ENCODE measurements at regions not wholly inside any gene's neighbourhood (a gene's known extent, or its start where the extent isn't known, plus 50 kb on each side); places are given as distances from the start of the nearest gene placed in this dataset.

DNA sequence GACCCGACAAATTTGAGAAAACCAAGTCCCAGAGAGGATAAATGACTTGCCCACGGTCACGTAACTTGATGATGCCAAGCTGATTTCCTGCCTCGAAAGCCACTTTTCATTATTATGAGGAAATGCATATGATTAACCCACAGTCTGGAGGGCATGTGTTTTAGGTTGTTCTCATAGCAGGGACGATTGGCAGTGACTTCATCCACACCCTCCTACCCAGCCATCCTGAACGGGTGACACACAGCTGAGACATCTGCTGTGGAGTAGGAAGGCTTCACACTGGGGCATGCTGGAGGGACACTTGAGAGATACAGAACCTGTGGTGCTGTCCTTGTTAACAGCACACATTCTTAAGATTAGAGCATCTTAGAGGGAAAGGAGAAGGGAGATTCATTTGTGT is 65.4 kb upstream of the WDFY2 start:
- no peak for DNase-seq

DNA sequence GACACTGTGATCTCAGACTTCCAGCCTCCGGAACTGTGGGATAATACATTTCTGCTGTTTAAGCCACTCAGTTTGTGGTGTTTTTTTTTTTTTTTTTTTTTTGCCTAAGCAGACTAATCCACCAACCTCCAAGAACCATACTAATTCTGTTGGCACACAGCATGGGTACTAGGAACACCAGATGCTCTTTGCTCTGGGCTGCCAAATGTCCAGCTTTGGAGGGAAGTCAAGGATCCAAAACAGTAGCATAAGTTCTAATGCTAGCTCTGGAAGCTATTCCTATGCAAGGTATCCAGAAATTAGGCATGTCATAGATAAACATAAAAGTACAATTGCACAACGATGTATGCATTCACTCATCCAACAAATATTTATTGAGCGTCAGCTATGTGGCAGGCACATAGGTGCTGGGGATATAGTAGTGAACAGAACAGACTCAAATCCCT is 64.5 kb upstream of the WDFY2 start:
- DNase-seq: no peak

GRCh38 chr13:51520524-51520923 is 63.7 kb upstream of the WDFY2 start:
- no peak for DNase-seq

GRCh38 chr13:51523082-51523518 is 61.2 kb upstream of the WDFY2 start:
- no peak for DNase-seq

DNA sequence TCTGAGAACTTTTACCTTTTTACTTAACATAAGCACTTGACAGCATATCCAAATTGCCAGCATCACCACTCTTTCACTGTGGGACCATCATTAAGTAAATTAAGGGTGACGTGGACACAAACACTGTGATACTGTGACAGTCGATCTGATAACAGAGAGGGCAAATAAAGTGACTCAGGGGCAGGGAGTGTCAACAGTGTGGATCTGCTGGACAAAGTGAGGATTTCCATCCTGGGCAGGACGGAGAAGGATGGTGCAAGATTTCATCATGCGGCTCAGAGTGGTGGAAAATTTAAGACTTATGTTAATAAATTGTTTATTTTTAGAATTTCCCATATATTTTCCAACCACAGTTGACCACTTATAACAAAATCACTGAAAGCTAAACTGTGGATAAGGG is 60.0 kb upstream of the WDFY2 start:
- DNase-seq: no peak

- DNase-seq: no peak
These were observed 59.3 kb upstream of the WDFY2 start for GRCh38 chr13:51524829-51525566.

DNA sequence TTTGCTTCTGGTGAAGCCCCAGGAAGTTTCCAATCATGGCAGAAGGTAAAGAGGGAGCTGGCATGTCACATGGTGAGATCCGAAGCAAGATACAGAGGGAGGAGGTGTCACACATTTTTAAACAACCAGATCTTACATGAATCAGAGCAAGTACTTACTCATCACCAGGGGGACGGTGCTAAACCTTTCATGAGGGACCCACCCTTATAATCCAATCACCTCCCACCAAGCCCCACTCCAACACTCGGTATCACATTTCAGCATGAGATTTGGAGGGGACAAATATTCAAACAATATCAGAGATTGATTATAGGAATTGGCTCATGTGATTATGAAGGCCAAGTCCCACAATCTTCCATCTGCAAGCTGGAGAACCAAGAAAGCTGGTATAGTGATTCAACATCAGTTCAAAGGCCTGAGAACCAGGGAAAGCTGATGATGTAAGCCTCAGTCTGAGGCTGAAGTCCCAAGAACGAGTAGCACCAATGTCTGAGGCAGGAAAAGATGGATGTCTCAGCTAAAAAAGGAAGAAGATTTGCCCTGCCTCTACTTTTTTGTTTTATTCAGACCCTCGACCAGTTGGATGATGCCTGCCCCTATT is 58.6 kb upstream of the WDFY2 start:
- no peak for DNase-seq

GRCh38 chr13:51526202-51526601 is 58.1 kb upstream of the WDFY2 start:
- no peak for DNase-seq

- DNase-seq: no peak
These were observed 51.5 kb upstream of the WDFY2 start for GRCh38 chr13:51532736-51533197.

DNA sequence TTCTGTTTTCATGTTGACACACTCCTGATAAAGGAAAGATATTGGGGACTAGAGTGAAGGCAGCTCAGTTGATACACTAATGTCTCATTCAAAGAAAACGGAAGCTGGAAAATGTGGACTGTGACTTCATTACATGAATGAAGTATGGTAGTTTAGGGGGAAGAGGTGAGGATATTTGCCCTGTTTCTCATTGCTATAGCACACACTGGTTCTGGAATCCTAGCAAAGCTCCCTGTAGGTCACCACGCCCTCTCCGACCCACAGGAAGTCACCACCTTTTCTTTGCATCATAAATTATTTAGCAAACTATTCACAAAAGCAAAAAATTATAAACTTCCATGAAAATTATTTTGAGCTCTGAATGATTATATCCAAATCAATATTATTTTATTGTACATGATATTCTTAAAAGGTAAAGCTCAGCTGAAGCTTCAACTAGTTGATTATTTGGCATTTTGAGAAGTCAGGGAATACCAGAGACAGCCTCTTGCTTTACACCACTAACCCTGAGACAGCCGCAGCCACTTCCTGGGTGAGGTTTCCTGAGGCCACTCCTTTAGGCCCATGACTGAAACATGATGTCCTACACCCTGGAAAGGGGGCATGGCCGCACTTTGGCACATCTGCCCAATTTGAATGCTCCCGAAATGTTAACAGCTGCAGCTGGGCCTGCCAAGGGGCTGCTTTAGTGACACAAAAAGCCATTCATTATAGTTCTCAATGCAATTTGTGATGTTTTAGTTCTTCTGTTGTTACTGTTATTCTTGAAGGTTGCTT is 50.0 kb upstream of the WDFY2 start:
- DNase-seq: peak; percentile 68

Measured in activated CD8-positive, alpha-beta memory T cell treated with anti-CD3 and anti-CD28 coated beads for 24 hours (primary cell).